ENCODE measurements at regions not wholly inside any gene's neighbourhood (a gene's known extent, or its start where the extent isn't known, plus 50 kb on each side); places are given as distances from the start of the nearest gene placed in this dataset.

GRCh38 chr19:31152906-31153305 is 196.3 kb downstream of the TSHZ3 start:
- H3K4me3 ChIP-seq (ENCODE audit: low read length), result no peak overlapping the region
- H3K9me3 ChIP-seq (ENCODE audit: control insufficient read depth, low read length), result peaks cover under 1% of the 10 kb centered on the region
- TF ChIP-seq CTCF (conservative IDR thresholded peaks at IDR 0.05), result no peak
- no peaks in the 10 kb centered on the region for H3K36me3 Mint-ChIP-seq (ENCODE audit: low read depth)
- peaks cover under 1% of the 10 kb centered on the region for H3K9me3 Mint-ChIP-seq
- H3K27me3 ChIP-seq (ENCODE audit: control insufficient read depth, insufficient read depth, low read length, poor library complexity, severe bottlenecking), result no peaks in the 10 kb centered on the region
- no peak for DNase-seq
- H3K27me3 Mint-ChIP-seq (ENCODE audit: insufficient read depth), result peaks cover 3% of the 10 kb centered on the region
- no peaks in the 10 kb centered on the region for H3K4me1 ChIP-seq (ENCODE audit: control insufficient read depth, insufficient read depth, low read length)
- H3K27ac Mint-ChIP-seq, result no peak overlapping the region
- H3K4me1 Mint-ChIP-seq, result no peaks in the 10 kb centered on the region
- H3K36me3 ChIP-seq (ENCODE audit: control insufficient read depth, insufficient read depth, low read length), result no peaks in the 10 kb centered on the region
- WGBS, 2 experiments (ENCODE audit: insufficient coverage in 1 of 2, insufficient read length in 1 of 2), result 88% methylated on average over 3 of the region's 3 CpGs; no CpG with 5 or more reads in 1 of the 2 experiments
- no peak overlapping the region for H3K27ac ChIP-seq (ENCODE audit: low read depth, low read length)
- H3K4me3 Mint-ChIP-seq, result no peak overlapping the region
- no peak overlapping the region for H3K9ac ChIP-seq (ENCODE audit: extremely low read depth, low read length, poor library complexity, severe bottlenecking)

GRCh38 chr19:31149441-31149941 is 199.7 kb downstream of the TSHZ3 start:
- H3K27ac ChIP-seq (ENCODE audit: low read depth, low read length), result no peak overlapping the region

GRCh38 chr19:31148671-31149070 is 200.6 kb downstream of the TSHZ3 start:
- no peak for TF ChIP-seq CTCF (conservative IDR thresholded peaks at IDR 0.05)
- no peak for DNase-seq
- Histone ChIP-seq H3K9me3 (ENCODE audit: control insufficient read depth, low read length) (no peaks in the 10 kb centered on the region), H3K27ac (ENCODE audit: low read depth, low read length) (no peak overlapping the region), H3K9ac (ENCODE audit: extremely low read depth, low read length, poor library complexity, severe bottlenecking) (no peak overlapping the region), H3K27me3 (ENCODE audit: control insufficient read depth, insufficient read depth, low read length, poor library complexity, severe bottlenecking) (no peaks in the 10 kb centered on the region), H3K36me3 (ENCODE audit: control insufficient read depth, insufficient read depth, low read length) (no peaks in the 10 kb centered on the region), H3K4me3 (ENCODE audit: low read length) (no peak overlapping the region), H3K4me1 (ENCODE audit: control insufficient read depth, insufficient read depth, low read length) (no peaks in the 10 kb centered on the region)
- no peaks in the 10 kb centered on the region for H3K9me3 Mint-ChIP-seq
- H3K4me3 Mint-ChIP-seq, result no peak overlapping the region
- no peaks in the 10 kb centered on the region for H3K4me1 Mint-ChIP-seq
- WGBS, 2 experiments (ENCODE audit: insufficient coverage in 1 of 2, insufficient read length in 1 of 2), result 93 to 100% methylated on average over 1 to 4 of the region's 4 CpGs
- no peaks in the 10 kb centered on the region for H3K27me3 Mint-ChIP-seq (ENCODE audit: insufficient read depth)
- H3K27ac Mint-ChIP-seq, result no peak overlapping the region
- no peaks in the 10 kb centered on the region for H3K36me3 Mint-ChIP-seq (ENCODE audit: low read depth)

More at GRCh38 chr19:31149441-31149941, 199.7 kb downstream of the TSHZ3 start:
- Histone ChIP-seq H3K36me3 (ENCODE audit: control insufficient read depth, insufficient read depth, low read length) (no peaks in the 10 kb centered on the region), H3K4me3 (ENCODE audit: low read length) (no peak overlapping the region), H3K27me3 (ENCODE audit: control insufficient read depth, insufficient read depth, low read length, poor library complexity, severe bottlenecking) (no peaks in the 10 kb centered on the region), H3K4me1 (ENCODE audit: control insufficient read depth, insufficient read depth, low read length) (no peaks in the 10 kb centered on the region), H3K9ac (ENCODE audit: extremely low read depth, low read length, poor library complexity, severe bottlenecking) (no peak overlapping the region), H3K9me3 (ENCODE audit: control insufficient read depth, low read length) (no peaks in the 10 kb centered on the region)
- no peaks in the 10 kb centered on the region for H3K4me1 Mint-ChIP-seq
- WGBS, 2 experiments (ENCODE audit: insufficient coverage in 1 of 2, insufficient read length in 1 of 2), result 94 to 97% methylated on average over 8 to 23 of the region's 23 CpGs
- no peak for DNase-seq
- H3K27me3 Mint-ChIP-seq (ENCODE audit: insufficient read depth), result peaks cover 3% of the 10 kb centered on the region
- H3K36me3 Mint-ChIP-seq (ENCODE audit: low read depth), result no peaks in the 10 kb centered on the region
- H3K4me3 Mint-ChIP-seq, result no peak overlapping the region
- H3K9me3 Mint-ChIP-seq, result no peaks in the 10 kb centered on the region
- TF ChIP-seq CTCF (conservative IDR thresholded peaks at IDR 0.05), result no peak
- H3K27ac Mint-ChIP-seq, result no peak overlapping the region

Measured in endodermal cell (in vitro differentiated cells).